ENCODE measurements at regions not wholly inside any gene's neighbourhood (a gene's known extent, or its start where the extent isn't known, plus 50 kb on each side); places are given as distances from the start of the nearest gene placed in this dataset.

DNA sequence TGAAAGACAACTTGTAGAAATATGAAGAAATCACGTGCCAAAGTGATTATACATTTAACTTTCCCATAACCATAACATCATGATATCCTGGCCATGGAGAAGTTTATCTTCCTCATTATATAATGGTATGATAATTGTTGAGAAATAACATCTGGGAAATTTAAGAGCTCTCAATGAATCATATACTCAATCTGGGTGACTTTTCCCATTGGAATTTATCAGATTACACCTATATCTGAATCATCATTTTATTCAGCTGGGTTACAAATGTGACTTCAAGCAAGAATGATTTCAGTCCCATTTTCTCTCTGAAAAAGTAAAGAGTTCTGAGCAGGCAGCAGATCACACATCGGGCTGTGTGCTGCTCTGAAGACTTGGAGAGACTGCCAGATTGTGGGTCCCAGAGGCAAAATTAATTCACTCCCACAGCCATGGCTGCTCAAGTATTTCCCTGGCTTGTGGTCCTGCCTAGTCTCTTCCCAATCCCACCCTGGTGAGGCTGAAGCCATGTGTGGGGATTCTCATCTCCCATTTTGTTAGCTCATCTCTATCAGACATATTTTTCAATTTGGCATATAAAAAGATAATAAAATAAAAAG lies 278.0 kb downstream of the MRPL39 start:
- DNase-seq (ENCODE audit: low spot score): no peak

DNA sequence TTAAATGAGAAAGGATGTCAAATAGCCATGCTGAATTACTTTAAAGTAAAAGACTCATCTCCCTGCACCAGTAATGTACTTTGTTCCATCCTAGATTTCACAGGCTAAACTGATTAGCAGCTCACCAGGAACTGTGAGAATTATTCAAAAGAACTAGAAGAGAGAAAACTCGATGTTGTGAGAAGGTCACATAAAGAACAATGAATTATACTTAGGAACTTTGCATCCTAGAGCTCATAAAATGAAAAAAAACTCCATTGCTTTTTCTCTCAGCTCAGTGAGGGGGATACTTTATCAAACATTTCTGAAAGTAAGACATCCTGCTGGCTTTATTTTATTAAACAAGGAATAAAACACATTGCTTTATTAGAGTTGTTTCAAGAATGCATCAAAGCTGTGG lies 278.5 kb downstream of the MRPL39 start:
- DNase-seq (ENCODE audit: low spot score): no peak

DNA sequence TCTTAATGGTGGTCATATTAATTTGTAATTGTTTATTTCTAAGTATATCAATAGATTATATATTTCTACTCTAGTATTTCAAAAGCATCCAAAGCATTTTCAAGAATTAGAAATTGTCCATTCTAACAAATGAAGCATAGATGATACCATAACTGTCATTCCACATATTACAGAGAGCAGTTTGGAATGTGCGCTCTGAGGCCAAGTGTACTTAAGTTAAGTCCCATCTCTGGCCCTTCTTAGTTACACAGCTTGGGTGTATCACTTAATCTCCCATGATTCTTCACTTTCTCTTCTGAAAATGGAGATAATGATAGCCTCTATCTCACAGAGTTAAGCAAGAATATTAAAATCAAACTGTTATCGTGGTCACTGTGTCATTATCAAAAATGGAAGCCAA lies 281.1 kb downstream of the MRPL39 start:
- no peak for DNase-seq (ENCODE audit: low spot score)

DNA sequence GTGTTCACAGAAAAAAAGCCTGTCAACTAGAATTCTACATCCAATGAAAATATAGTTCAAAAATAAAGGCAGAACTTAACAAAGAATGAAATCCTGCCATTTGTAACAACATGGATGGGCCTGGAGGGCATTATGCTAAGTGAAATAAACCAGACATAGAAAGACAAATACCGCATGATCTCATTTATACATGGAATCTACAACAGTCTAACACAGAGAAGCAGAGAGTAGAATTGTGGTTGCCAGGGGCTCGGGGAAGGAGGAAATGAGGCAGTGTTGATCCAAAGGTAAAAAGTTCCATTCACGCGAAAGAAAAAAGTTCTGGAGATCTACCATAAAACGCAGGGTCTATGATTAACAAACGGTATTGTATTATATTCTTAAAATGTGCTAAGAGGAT lies 282.6 kb downstream of the MRPL39 start:
- no peak for DNase-seq (ENCODE audit: low spot score)

DNA sequence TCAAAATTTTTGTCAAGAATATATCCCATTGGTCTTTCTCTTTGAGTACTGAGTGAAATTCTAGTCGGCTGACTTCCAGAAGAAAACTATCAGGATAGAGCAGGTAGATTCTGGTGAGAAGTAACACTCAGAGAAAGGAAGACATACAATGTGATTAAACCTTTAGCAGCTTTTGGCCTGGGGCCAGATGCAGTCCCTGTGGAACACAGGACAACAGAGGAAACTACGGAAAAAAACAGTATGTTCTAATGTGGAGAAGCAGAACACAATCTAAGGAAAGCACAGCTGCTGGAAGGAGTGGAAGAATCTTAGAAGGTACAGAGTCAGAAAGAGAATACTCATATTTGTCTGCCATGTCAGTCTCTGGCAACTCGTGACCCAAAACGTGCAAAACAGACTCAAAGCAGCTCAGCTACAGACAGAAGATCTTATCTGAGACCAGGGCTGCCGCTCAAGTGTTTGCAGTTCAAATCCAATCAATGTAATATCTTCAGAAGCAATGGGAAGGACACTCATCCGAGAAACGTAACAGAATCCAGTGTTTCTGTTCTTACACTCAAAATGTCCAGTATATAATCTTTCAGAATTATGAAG lies 283.8 kb downstream of the MRPL39 start:
- DNase-seq (ENCODE audit: low spot score): no peak

DNA sequence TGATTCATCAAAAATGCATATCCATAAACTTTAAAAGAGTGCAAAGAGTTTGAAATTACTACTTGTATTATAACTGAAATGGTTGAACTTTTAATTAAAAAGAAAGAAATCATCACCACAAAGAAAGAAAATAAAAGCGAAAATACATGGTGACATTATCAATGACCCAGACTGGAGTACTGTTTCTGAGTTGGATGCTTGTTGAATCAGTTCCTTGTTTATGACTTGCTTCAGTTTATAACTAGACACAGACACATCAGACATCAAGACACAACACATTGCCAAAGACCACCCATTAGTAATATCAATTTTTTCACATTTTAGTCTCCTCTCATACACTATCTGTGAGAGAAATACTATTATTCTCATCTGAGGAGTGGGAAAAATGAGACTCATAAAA lies 293.0 kb downstream of the MRPL39 start:
- DNase-seq (ENCODE audit: low spot score): no peak

DNA sequence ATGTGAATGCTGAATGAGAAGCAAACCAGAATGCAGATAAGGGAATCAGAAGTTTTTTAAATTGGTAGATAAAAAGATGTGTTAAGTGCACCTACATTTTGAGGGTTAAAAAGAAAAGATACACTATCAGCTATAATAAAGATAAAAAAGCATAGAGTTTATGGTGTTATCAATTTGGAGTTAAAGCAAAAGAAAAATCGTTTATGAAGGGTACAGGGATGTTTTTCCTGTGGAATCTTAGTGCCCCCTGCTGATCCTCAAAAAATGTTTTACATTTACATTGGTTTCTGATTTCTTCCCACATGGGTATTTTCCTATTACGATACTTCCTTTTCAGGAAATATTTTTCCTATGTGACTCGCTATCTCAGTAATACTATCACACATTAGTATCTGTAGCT lies 293.5 kb downstream of the MRPL39 start:
- no peak for DNase-seq (ENCODE audit: low spot score)

DNA sequence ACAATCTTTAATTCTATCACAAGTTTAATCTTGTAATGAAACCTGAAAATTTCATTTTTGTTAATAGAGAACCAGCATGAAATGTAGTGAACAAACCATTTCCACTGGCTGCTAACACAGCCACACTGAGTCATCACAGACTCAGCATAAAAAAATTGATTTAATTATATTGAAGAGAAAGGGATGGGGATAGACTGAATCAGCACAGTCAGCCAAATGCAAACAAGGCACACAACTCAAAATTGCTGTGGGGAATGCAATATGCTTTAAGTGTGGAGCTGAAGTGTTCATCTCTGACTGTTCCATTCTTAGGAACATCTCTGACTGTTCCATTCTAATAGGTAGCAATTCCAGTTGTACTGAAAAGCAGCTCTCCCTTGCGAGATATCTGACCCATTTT lies 299.8 kb downstream of the MRPL39 start:
- DNase-seq (ENCODE audit: low spot score): no peak

DNA sequence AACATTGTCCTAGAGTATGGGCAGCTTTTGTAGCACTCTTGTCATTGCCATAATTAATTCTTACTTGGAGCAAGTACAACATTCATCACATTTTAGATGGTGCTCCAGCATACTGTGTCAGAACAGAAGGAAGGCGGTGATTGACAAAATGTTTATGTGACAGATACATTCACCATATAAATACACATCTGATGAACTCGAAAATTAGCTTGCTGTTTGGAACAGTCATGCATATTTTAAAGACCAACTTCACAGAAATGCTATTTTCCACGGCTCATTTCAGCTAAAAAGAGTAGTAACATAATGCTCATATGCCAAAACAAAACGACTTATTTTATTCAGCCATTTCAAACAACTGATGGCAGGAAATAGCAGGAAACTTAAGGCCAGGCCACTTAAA lies 302.7 kb downstream of the MRPL39 start:
- no peak for DNase-seq (ENCODE audit: low spot score)

DNA sequence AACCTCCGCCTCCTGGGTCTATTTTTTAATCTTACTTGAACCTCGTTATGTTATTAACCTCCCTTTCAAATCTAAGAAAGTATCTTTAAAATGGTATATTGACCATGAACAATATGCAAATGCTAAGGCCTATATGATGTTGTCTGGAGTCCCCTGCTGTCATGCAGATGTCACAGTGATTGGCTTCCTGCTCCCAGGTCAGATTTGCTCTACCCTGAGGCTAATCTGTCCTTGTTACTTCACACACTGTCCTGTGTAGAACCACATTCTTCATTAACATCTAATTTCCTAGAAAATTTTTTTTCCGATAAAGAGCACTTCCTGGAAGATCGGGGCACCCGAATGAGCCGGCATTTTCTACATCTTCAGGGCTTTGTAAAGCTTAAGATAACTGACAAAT lies 306.6 kb downstream of the MRPL39 start:
- no peak for DNase-seq (ENCODE audit: low spot score)

DNA sequence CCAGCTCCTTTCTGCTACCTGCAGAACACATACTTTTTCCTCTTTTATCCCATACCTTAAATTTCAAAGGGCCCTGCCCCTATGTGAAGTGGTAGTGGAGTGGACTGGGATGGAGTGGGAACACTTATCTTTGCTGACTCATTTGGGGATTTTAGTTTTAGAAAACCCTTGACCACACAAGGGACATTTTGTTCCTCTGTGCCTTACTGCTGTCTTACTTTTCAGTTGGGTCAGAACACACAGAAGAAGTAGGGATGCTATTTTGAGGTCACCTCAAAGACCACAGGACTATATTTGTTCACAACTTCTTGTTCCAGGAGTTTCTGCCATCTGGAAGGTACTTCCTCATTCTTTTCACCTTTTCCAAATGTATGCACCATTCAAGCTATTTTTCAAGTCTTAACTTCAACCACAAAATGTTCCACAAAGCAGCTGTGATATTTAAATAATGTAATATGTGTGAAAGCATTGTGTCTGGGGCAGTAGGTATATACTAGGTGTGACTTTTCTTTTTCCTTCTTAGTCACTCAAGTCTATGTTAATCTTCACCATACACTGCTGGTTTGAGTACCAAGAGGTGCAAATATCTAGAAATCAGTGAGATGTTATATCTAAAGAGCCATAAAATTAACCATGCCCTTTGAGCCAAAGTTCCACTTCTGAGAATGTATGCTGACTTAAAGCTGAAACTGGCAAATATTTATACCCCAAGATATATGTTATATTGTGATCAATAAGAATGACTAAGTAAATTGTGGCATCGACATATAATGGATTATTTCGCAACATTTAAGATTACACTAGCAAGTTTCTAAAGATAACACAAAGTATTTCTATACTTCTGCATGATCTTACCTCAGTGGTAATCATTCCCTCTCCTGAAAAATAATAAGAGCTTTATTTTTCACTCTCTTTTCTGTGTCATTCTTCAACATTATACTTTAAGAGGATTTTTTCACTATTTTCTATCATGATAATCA lies 308.5 kb downstream of the MRPL39 start:
- DNase-seq (ENCODE audit: low spot score): no peak

DNA sequence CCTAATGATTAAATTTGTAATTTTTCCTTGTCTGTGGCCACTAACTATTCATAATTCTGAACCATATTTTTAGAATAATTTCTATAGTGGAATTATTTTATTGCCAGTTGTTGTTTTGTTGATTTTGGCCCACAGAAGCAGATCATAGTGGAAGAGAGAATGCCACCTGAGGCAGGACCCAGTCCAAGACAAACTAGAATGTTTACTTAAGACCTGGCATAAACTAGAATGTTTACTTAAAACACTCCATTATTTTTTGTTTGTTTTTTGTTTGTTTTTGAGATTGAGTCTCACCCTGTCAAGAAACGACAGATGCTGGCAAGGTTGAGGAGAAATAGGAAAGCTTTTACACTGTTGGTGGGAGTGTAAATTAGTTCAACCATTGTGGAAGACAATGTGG lies 310.2 kb downstream of the MRPL39 start:
- DNase-seq (ENCODE audit: low spot score): no peak

DNA sequence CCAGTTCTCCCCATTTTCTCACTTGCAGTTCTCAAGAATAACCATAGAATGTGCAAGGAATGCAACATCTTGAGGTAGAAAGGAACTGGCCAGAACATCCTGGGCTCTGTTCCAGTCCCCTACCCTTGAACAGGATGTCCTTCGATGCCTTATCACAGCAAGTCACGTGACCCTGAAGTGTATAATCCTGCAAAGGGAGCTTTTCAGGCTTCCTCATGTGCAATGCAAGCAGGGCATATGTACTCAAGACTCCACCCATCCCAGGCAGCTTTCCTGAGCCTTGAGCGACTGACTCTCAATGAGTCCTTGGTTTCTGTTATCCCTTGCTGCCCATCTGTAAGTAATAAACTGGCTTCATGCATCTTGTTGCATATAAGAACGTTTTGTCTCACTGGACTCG lies 311.0 kb downstream of the MRPL39 start:
- no peak for DNase-seq (ENCODE audit: low spot score)

DNA sequence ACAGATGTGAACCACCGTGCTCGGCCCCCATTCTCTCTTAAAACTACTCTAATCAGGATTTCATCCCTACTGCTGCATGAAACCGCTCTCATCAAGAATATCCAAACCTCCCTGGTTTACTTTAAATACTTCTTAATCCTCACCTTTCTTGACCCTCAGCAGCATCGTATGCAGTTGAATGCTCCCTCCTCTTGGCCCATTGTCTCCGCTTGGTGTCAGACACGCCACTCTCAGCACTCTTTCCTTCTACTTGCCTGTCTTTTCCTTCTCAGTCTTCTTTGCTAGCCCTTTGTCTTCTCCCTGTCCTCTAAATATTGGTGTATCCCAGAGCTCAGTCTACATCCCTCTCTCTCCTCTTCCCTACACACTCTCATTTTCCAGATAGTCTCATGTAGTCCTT lies 314.9 kb downstream of the MRPL39 start:
- DNase-seq (ENCODE audit: low spot score): no peak

DNA sequence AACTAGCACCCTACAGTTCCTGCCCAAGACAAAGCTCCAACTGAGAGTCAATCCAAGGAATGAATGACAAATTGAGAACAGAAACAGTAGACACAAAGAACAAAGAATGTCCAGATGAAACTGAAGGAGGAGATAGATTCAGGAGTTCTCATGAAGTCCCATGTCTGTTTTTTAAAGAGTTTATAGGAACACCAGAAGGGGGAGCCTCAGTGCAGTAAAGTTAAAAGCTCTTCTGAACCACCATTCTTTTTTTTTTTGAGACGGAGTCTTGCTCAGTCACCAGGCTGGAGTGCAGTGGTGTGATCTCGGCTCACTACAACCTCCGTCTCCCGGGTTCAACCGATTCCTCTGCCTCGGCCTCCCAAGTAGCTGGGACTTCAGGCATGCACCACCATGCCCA lies 323.6 kb downstream of the MRPL39 start:
- DNase-seq (ENCODE audit: low spot score): no peak

DNA sequence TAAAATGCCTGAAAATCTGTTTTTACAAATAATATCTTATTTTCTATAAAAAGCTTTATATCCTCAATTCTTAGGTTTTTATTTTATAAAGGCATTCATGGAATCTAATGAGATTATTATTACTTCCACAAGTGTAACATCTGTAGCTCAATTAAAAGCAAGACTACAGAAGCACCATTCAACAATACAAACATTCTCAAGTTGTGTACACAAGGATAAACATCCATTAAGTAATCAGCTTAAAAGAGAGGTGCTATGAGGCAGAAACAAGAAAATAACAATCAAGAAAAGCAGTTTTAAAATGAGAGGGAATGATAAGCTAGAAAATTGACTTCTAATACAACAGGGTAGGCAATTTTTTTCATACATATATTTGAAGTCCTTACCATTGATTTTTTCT lies 326.1 kb downstream of the MRPL39 start:
- no peak for DNase-seq (ENCODE audit: low spot score)

DNA sequence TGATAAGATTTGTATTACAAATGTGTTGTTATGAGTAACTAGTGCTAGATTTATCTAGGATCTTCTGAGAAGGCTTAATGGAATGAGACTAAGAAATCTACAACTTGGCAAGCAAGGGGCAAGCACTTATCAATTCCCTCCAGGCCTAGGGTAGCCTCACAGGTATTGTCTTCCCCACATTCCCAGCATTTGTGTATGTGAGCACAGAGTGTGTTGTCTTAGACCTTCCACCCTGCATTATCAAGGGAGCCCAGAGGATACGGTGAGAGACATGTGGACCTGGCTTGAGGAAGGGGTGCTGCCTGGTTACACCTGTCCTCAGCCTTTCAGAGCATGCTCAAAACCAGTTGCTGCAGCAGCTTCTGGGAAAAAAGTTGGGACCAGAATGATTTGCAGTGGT lies 327.2 kb downstream of the MRPL39 start:
- DNase-seq (ENCODE audit: low spot score): no peak

DNA sequence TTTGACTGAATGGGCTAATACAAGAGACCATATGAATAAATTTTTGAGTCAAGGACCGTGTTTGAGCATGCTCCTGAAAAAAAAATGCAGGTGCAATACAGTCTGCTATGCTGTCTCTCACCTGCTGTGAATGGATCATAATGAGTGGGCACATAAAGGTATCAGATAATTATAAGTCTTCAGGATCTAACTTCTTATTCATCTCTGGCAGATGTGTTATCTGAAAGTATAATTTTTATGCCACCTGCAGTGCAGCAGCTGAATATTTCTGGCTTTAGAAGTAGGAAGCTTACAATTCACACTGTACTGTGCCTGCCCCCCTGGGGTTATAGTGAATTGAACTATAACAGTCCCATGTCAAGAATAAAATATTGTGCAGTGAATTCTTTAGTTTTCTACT lies 333.3 kb downstream of the MRPL39 start:
- peak; percentile 3 for DNase-seq (ENCODE audit: low spot score)

DNA sequence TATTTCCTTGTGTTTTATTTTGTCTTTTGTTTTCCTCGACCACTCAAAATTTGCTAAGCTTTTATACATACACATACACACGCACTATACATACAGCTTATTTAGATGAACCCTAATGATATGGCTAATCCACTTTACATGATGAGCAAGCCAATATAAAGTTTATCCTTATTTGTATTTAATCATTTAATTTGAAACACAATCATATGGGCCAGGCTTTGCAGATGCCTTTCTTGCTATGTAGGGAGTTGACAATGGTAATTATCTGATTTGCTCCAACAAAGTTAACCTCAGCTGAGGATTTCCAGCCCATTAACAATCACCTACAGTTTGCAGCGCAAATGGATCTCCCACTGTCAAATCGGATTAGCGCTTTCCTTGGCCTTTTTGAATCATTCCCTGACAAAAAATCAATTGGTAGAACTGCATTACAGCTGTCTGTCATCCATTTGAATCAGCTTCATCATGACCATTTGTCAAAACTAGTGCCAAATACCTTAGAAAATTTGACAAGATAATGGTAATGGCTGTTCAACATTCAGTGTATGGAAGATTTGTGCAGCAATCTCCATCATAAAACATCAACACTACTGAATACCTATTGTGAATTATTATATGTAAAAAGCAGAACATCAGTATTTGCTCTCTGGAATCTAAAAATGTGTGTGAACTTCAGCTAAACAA lies 352.6 kb downstream of the MRPL39 start:
- no peak for DNase-seq (ENCODE audit: low spot score)

DNA sequence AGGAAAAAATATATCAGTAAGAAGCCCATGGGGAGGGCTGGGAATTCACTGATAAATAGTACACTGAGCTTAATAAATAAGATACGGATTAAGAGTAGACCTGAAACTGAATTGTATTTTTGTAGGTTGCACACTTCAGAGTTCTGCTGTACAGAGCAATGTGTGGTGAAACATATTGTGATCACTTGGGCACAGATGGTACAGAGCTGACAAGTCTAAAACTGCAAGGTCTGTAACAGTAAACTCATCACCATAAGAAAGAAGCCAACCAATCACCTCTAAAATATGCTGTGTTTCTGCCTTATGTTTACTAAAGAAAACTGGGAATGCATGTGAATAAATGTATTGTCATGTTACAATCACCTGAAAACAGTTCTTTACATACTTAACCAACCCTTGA lies 360.7 kb downstream of the MRPL39 start:
- no peak for DNase-seq (ENCODE audit: low spot score)

DNA sequence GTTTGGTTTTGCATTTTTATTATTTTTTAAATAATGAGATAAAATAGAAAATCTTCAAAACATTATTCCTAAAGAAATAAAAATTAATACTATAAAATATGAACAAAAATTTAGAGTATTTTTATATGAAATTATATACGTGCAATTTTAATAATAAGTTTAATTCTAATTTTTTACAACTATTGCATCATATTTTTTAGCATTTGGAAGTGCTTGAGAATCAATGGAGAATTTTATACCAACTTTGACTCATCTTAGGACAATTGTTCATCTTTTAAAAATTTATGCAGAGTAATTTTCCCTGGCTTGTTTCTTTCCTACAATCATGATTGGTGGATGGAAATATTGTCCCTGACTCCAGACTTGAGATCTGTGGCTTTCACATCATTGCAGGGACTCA lies 362.5 kb downstream of the MRPL39 start:
- no peak for DNase-seq (ENCODE audit: low spot score)

DNA sequence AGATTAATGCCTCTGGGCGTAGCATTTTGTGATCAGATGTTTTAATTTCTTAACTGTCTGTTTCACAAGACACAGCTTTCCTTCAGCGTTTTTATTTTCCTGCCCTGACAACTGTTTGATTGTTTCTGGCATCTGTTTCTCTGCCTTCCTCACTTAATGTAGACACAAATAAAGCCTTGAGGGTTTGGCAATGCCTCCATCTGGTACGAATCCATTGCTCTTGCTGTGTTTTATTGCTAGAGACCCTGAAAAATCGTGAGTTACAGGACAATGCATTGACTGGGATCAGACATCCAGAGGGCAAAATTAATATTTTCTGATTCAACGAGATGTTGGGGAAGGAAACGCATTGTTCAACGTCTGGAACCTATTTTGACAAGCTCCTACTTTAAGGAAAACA lies 363.5 kb downstream of the MRPL39 start:
- DNase-seq (ENCODE audit: low spot score): no peak

DNA sequence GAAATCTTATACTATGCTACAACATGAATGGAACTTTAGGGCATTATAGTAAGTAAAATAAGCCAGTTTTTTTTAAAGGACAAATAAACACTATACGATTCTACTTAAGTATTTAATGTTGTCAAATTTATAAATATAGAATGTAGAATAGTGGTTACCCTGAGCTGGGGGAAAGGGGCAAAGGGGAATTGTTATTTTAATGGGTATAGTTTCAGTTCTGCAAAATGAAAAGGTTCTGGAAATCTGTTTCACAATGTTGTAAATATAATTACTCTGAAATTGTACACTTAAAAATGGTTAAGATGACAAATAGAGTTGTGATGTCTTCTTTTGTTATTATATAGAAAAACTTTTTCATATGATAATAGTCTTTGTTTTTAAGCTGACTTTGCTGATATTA lies 366.3 kb downstream of the MRPL39 start:
- DNase-seq (ENCODE audit: low spot score): no peak
